ENCODE measurements at regions not wholly inside any gene's neighbourhood (a gene's known extent, or its start where the extent isn't known, plus 50 kb on each side); places are given as distances from the start of the nearest gene placed in this dataset.

- TF ChIP-seq CTCF (IDR thresholded peaks at IDR 0.05 in 2 of 3, conservative IDR thresholded peaks at IDR 0.05 in 1 of 3; ENCODE audit: control insufficient read depth in 2 of 3, extremely low read depth in 1 of 3, insufficient read depth in 1 of 3, low read depth in 3 of 3, low read length in 3 of 3) (no peak), REST (IDR thresholded peaks at IDR 0.05; ENCODE audit: low read depth, low read length) (no peak), SIN3A (IDR thresholded peaks at IDR 0.05; ENCODE audit: low read depth, low read length) (no peak), ZNF24 (IDR thresholded peaks at IDR 0.05) (no peak), POLR2A (IDR thresholded peaks at IDR 0.05; ENCODE audit: low read depth, low read length) (no peak)
These were observed 59.3 kb upstream of the CARMIL1 start for GRCh38 chr6:25219917-25220278.

Data from GM12878 (cell line).